Mesendoderm (in vitro differentiated cells): ENCODE measurements at regions not wholly inside any gene's neighbourhood (a gene's known extent, or its start where the extent isn't known, plus 50 kb on each side); places are given as distances from the start of the nearest gene placed in this dataset.

Experiments used
- DNase-seq: peaks from one replicate; pipeline ENCODE4 v3.0.0; 2013
- H2AK5ac ChIP-seq: 2 replicates; pipeline ENCODE4 v1.6.1; 2013; ENCODE audit warnings: low read length, inconsistent platforms
- H2BK120ac ChIP-seq: 2 replicates; pipeline ENCODE4 v1.6.1; 2013; ENCODE audit warnings: low read depth, mild to moderate bottlenecking, low read length, moderate library complexity, mixed read lengths
- H2BK15ac ChIP-seq: replicated peaks from 2 replicates; pipeline ENCODE4 v1.6.1; 2013; ENCODE audit warnings: low read depth, mild to moderate bottlenecking, moderate library complexity
- H2BK5ac ChIP-seq: 2 replicates; pipeline ENCODE4 v1.6.1; 2013; ENCODE audit warnings: low read length, inconsistent platforms
- H3K18ac ChIP-seq: 2 replicates; pipeline ENCODE4 v1.6.1; 2013; ENCODE audit warnings: mild to moderate bottlenecking, low read length, mixed read lengths
- H3K23ac ChIP-seq: one replicate; pipeline ENCODE4 v1.6.1; 2013; ENCODE audit warnings: low read length
- H3K27ac ChIP-seq: 2 replicates; pipeline ENCODE4 v1.5.1; 2013; ENCODE audit warnings: low read depth, mild to moderate bottlenecking, inconsistent platforms, low read length, moderate library complexity
- H3K27me3 ChIP-seq: 2 replicates; pipeline ENCODE4 v1.6.1; 2013; ENCODE audit warnings: low read length, control low read depth, mild to moderate bottlenecking, inconsistent platforms; ENCODE audit not compliant: insufficient read depth, poor library complexity
- H3K36me3 ChIP-seq: 2 replicates; pipeline ENCODE4 v1.6.1; 2013; ENCODE audit warnings: low read length, inconsistent platforms; ENCODE audit not compliant: control insufficient read depth, insufficient read depth
- H3K4ac ChIP-seq: one replicate; pipeline ENCODE4 v1.6.1; 2013; ENCODE audit warnings: low read depth, mild to moderate bottlenecking, low read length, moderate library complexity
- H3K4me1 ChIP-seq: 2 replicates; pipeline ENCODE4 v1.6.1; 2013; ENCODE audit warnings: low read depth, low read length, inconsistent platforms; ENCODE audit not compliant: control insufficient read depth
- H3K4me2 ChIP-seq: 2 replicates; pipeline ENCODE4 v1.6.1; 2013; ENCODE audit warnings: low read length
- H3K4me3 ChIP-seq: 2 replicates; pipeline ENCODE4 v1.5.1; 2013; ENCODE audit warnings: mild to moderate bottlenecking, low read length
- H3K56ac ChIP-seq: one replicate; pipeline ENCODE4 v1.6.1; 2013; ENCODE audit warnings: low read length
- H3K79me1 ChIP-seq: 2 replicates; pipeline ENCODE4 v1.6.1; 2013; ENCODE audit warnings: low read length, inconsistent platforms
- H3K79me2 ChIP-seq: 2 replicates; pipeline ENCODE4 v1.6.1; 2013; ENCODE audit warnings: mild to moderate bottlenecking, low read length; ENCODE audit not compliant: control insufficient read depth, insufficient read depth
- H3K9ac ChIP-seq: 2 replicates; pipeline ENCODE4 v1.6.1; 2013; ENCODE audit warnings: low read length, inconsistent platforms
- H4K5ac ChIP-seq: one replicate; pipeline ENCODE4 v1.6.1; 2013; ENCODE audit warnings: low read length
- H4K8ac ChIP-seq: one replicate; pipeline ENCODE4 v1.6.1; 2013; ENCODE audit warnings: low read depth, mild to moderate bottlenecking, control low read depth, low read length, moderate library complexity
- WGBS: extraction: QIAGEN DNeasy Blood & Tissue Kit; methylation state at CpG from one replicate; pipeline ENCODE4 v1.1.7; 2013; ENCODE audit warnings: low lambda C conversion rate, missing lambda C conversion rate; ENCODE audit not compliant: insufficient coverage; ENCODE audit errors: extremely low coverage; 5-methylcytosine and 5-hydroxymethylcytosine counted together

GRCh38 chr21:38625000-38625399, 126.7 kb upstream of the ERG start:
- H3K4me2 ChIP-seq: no peak overlapping the region
- no peak overlapping the region for H3K56ac ChIP-seq
- no peak overlapping the region for H4K5ac ChIP-seq
- no peak overlapping the region for H4K8ac ChIP-seq
- H2BK5ac ChIP-seq: no peak overlapping the region
- no peak overlapping the region for H2BK120ac ChIP-seq
- no peak for DNase-seq
- no peak overlapping the region for H2AK5ac ChIP-seq
- no peaks in the 10 kb centered on the region for H3K79me2 ChIP-seq
- no peaks in the 10 kb centered on the region for H3K36me3 ChIP-seq
- H3K4me1 ChIP-seq: no peaks in the 10 kb centered on the region
- no peaks in the 10 kb centered on the region for H3K27me3 ChIP-seq
- H3K79me1 ChIP-seq: no peaks in the 10 kb centered on the region
- H3K27ac ChIP-seq: no peak overlapping the region
- H3K23ac ChIP-seq: no peak overlapping the region
- no CpG with 5 or more reads among the region's 1 CpG for WGBS
- no peak overlapping the region for H3K4me3 ChIP-seq
- H3K18ac ChIP-seq: no peak overlapping the region
- H2BK15ac ChIP-seq: no peak overlapping the region
- H3K4ac ChIP-seq: no peak overlapping the region
- H3K9ac ChIP-seq: no peak overlapping the region

GRCh38 chr21:38626306-38626705, 128.0 kb upstream of the ERG start:
- no peak overlapping the region for H4K5ac ChIP-seq
- H4K8ac ChIP-seq: no peak overlapping the region
- no peak overlapping the region for H3K27ac ChIP-seq
- H3K4me3 ChIP-seq: no peak overlapping the region
- no peak overlapping the region for H3K23ac ChIP-seq
- 100% methylated on average over 1 of the region's 3 CpGs for WGBS
- H3K79me2 ChIP-seq: no peaks in the 10 kb centered on the region
- no peaks in the 10 kb centered on the region for H3K4me1 ChIP-seq
- no peak overlapping the region for H3K18ac ChIP-seq
- no peak overlapping the region for H2AK5ac ChIP-seq
- DNase-seq: no peak
- H3K36me3 ChIP-seq: no peaks in the 10 kb centered on the region
- no peak overlapping the region for H3K9ac ChIP-seq
- no peak overlapping the region for H3K56ac ChIP-seq
- H2BK15ac ChIP-seq: no peak overlapping the region
- H3K4ac ChIP-seq: no peak overlapping the region
- H3K79me1 ChIP-seq: no peaks in the 10 kb centered on the region
- H2BK5ac ChIP-seq: no peak overlapping the region
- no peak overlapping the region for H3K4me2 ChIP-seq
- H2BK120ac ChIP-seq: no peak overlapping the region
- H3K27me3 ChIP-seq: no peaks in the 10 kb centered on the region

- no CpG with 5 or more reads among the region's 3 CpGs for WGBS
- no peak overlapping the region for H3K4me2 ChIP-seq
- no peak overlapping the region for H3K4me3 ChIP-seq
Observed at GRCh38 chr21:38628349-38628748, 130.1 kb upstream of the ERG start.

GRCh38 chr21:38631206-38631605, 132.9 kb upstream of the ERG start:
- no peak overlapping the region for H3K23ac ChIP-seq
- no peak overlapping the region for H4K8ac ChIP-seq
- no CpG with 5 or more reads among the region's 6 CpGs for WGBS
- H3K27ac ChIP-seq: no peak overlapping the region
- no peak overlapping the region for H2BK5ac ChIP-seq
- no peak overlapping the region for H4K5ac ChIP-seq
- H2AK5ac ChIP-seq: no peak overlapping the region
- no peak overlapping the region for H3K9ac ChIP-seq
- H3K79me2 ChIP-seq: no peaks in the 10 kb centered on the region
- no peak overlapping the region for H2BK15ac ChIP-seq
- no peak overlapping the region for H2BK120ac ChIP-seq
- H3K27me3 ChIP-seq: no peaks in the 10 kb centered on the region
- DNase-seq: no peak
- H3K79me1 ChIP-seq: no peaks in the 10 kb centered on the region
- no peak overlapping the region for H3K56ac ChIP-seq
- H3K36me3 ChIP-seq: no peaks in the 10 kb centered on the region
- no peak overlapping the region for H3K4ac ChIP-seq
- no peak overlapping the region for H3K4me3 ChIP-seq
- no peaks in the 10 kb centered on the region for H3K4me1 ChIP-seq
- H3K4me2 ChIP-seq: no peak overlapping the region
- H3K18ac ChIP-seq: no peak overlapping the region

More at GRCh38 chr21:38628349-38628748, 130.1 kb upstream of the ERG start:
- Histone ChIP-seq H2BK15ac (no peak overlapping the region), H3K79me2 (no peaks in the 10 kb centered on the region), H3K36me3 (no peaks in the 10 kb centered on the region), H3K79me1 (no peaks in the 10 kb centered on the region), H2BK5ac (no peak overlapping the region), H3K23ac (no peak overlapping the region), H3K27ac (no peak overlapping the region), H3K18ac (no peak overlapping the region), H4K5ac (no peak overlapping the region), H4K8ac (no peak overlapping the region), H3K9ac (no peak overlapping the region), H3K27me3 (no peaks in the 10 kb centered on the region), H2BK120ac (no peak overlapping the region), H2AK5ac (no peak overlapping the region), H3K4me1 (no peaks in the 10 kb centered on the region), H3K4ac (no peak overlapping the region), H3K56ac (no peak overlapping the region)
- peak; percentile 23 for DNase-seq

DNA sequence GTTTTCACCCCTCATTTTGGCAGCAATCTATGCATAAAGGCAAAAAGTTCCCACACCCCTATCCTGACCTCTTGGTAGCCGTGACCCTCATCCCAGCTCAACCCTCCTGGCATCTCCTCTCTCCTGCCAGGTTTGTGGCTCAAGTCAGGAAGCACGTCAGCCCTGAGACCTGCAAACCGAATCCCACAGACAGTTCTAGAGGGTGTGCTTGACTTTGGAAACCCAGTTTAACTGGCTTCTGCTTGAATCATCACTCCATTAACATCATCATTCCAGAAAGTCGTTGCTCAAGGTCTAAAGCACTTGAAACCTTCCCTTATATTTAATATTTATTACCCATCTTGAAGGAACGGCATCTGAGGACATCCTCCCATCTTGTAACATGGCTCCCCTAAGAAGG, 133.4 kb upstream of the ERG start:
- Histone ChIP-seq H3K56ac (no peak overlapping the region), H3K4me1 (no peaks in the 10 kb centered on the region), H3K4ac (no peak overlapping the region), H3K79me2 (no peaks in the 10 kb centered on the region), H3K9ac (no peak overlapping the region), H4K8ac (no peak overlapping the region), H3K4me2 (no peak overlapping the region), H3K79me1 (no peaks in the 10 kb centered on the region), H3K23ac (no peak overlapping the region), H2BK15ac (no peak overlapping the region), H4K5ac (no peak overlapping the region), H3K36me3 (no peaks in the 10 kb centered on the region), H2BK5ac (no peak overlapping the region), H3K4me3 (no peak overlapping the region), H3K27ac (no peak overlapping the region), H3K18ac (no peak overlapping the region), H2BK120ac (no peak overlapping the region), H2AK5ac (no peak overlapping the region), H3K27me3 (no peaks in the 10 kb centered on the region)
- no CpG with 5 or more reads among the region's 5 CpGs for WGBS
- DNase-seq: no peak

GRCh38 chr21:38637161-38637560, 138.9 kb upstream of the ERG start:
- no peak overlapping the region for H3K56ac ChIP-seq
- no peak overlapping the region for H3K4ac ChIP-seq
- H3K4me1 ChIP-seq: no peaks in the 10 kb centered on the region
- no peak overlapping the region for H2AK5ac ChIP-seq
- no peak overlapping the region for H3K4me3 ChIP-seq
- H3K36me3 ChIP-seq: no peaks in the 10 kb centered on the region
- no peak overlapping the region for H3K4me2 ChIP-seq
- no peak for DNase-seq
- no peak overlapping the region for H2BK5ac ChIP-seq
- H3K27ac ChIP-seq: no peak overlapping the region
- H3K18ac ChIP-seq: no peak overlapping the region
- no peak overlapping the region for H2BK120ac ChIP-seq
- H3K27me3 ChIP-seq: no peaks in the 10 kb centered on the region
- H2BK15ac ChIP-seq: no peak overlapping the region
- no CpG with 5 or more reads among the region's 3 CpGs for WGBS
- H3K23ac ChIP-seq: no peak overlapping the region
- no peak overlapping the region for H4K5ac ChIP-seq
- no peaks in the 10 kb centered on the region for H3K79me2 ChIP-seq
- H3K79me1 ChIP-seq: no peaks in the 10 kb centered on the region
- H4K8ac ChIP-seq: no peak overlapping the region
- H3K9ac ChIP-seq: no peak overlapping the region
